H1 (cell line): ENCODE measurements at regions not wholly inside any gene's neighbourhood (a gene's known extent, or its start where the extent isn't known, plus 50 kb on each side); places are given as distances from the start of the nearest gene placed in this dataset.
A peak's percentile ranks its signal among the peaks of the same experiment; 100 is the strongest.

Source experiments
- CTCF ChIA-PET: fragments of 300-600 bp; sonication (Branson Sonifier 250); formaldehyde crosslinking; loops from one replicate; lab custom pipeline; 2021; ENCODE audit not compliant: partially characterized antibody; lab: Charles Lee
- POLR2A ChIA-PET: fragments of 300-600 bp; sonication (Branson Sonifier 250); formaldehyde crosslinking; loops from one replicate; lab custom pipeline; 2021; ENCODE audit warnings: inconsistent platforms; ENCODE audit not compliant: partially characterized antibody; lab: Charles Lee
- DNase-seq, 2 experiments: peaks; one replicate each; pipeline versions ENCODE4 v3.0.0 to v3.0.0-alpha.2; 2010 to 2022; ENCODE audit warnings: low spot score in 2 of 2, low read depth in 1 of 2, mixed read lengths in 1 of 2
- FAIRE-seq: peaks from 2 replicates; lab custom pipeline; 2011; peaks lifted over from hg19 to GRCh38; lab: Jason Lieb, UNC
- H2AFZ ChIP-seq: 2 replicates; pipeline ENCODE4 v1.8.1; 2012; ENCODE audit warnings: low read length, inconsistent platforms
- H2AK5ac ChIP-seq: 2 replicates; pipeline ENCODE4 v1.6.1; 2013; ENCODE audit warnings: low read depth, low read length
- H2BK120ac ChIP-seq: replicated peaks from 2 replicates; pipeline ENCODE3; 2013; ENCODE audit warnings: low read depth, low read length, inconsistent platforms
- H2BK12ac ChIP-seq: 2 replicates; pipeline ENCODE4 v1.6.1; 2013; ENCODE audit warnings: low read depth, low read length
- H2BK15ac ChIP-seq: 2 replicates; pipeline ENCODE4 v1.6.1; 2013; ENCODE audit warnings: low read length
- H2BK20ac ChIP-seq: 2 replicates; pipeline ENCODE4 v1.6.1; 2013; ENCODE audit warnings: low read length
- H2BK5ac ChIP-seq: 2 replicates; pipeline ENCODE4 v1.6.1; 2013; ENCODE audit warnings: low read depth, low read length
- H3K14ac ChIP-seq: 2 replicates; pipeline ENCODE4 v1.6.1; 2013; ENCODE audit warnings: inconsistent platforms; ENCODE audit not compliant: insufficient read length
- H3K18ac ChIP-seq: 2 replicates; pipeline ENCODE4 v1.6.1; 2013; ENCODE audit warnings: low read length; ENCODE audit errors: extremely low read depth
- H3K23ac ChIP-seq: 2 replicates; pipeline ENCODE4 v1.6.1; 2013; ENCODE audit warnings: inconsistent platforms; ENCODE audit not compliant: insufficient read length
- H3K23me2 ChIP-seq: 2 replicates; pipeline ENCODE4 v1.6.1; 2013; ENCODE audit warnings: low read depth, low read length
- H3K27ac ChIP-seq: 2 replicates; pipeline ENCODE4 v1.6.1; 2011; ENCODE audit warnings: low read depth, low read length, inconsistent platforms
- H3K27me3 ChIP-seq, 4 experiments: replicated peaks in 1 of 4; 1 replicate in 1 of 4; 2 replicates in 3 of 4; pipeline versions ENCODE4 v1.6.1 to v1.8.1; 2011 to 2013; ENCODE audit warnings: low read length in 3 of 4, mild to moderate bottlenecking in 3 of 4, inconsistent platforms in 2 of 4, mixed read lengths in 2 of 4, moderate library complexity in 1 of 4; ENCODE audit not compliant: control insufficient read depth in 3 of 4, insufficient read depth in 3 of 4; ENCODE audit errors: extremely low read depth in 1 of 4
- H3K36me3 ChIP-seq, 4 experiments: 2 replicates each; pipeline versions ENCODE4 v1.6.1 to v1.8.1; 2011 to 2013; ENCODE audit warnings: mild to moderate bottlenecking in 4 of 4, low read length in 3 of 4, moderate library complexity in 2 of 4, control low read depth in 1 of 4, inconsistent platforms in 1 of 4; ENCODE audit not compliant: insufficient read depth in 4 of 4, control insufficient read depth in 2 of 4
- H3K4ac ChIP-seq: replicated peaks from 2 replicates; pipeline ENCODE3; 2013; ENCODE audit warnings: low read length, low read depth, mixed read lengths, inconsistent platforms; ENCODE audit not compliant: insufficient read length
- H3K4me1 ChIP-seq, 4 experiments: replicated peaks in 1 of 4; 1 replicate in 1 of 4; 2 replicates in 3 of 4; pipeline versions ENCODE4 v1.6.1 to v1.8.1; 2011 to 2013; ENCODE audit warnings: low read length in 3 of 4, inconsistent platforms in 2 of 4, mixed read lengths in 1 of 4; ENCODE audit not compliant: insufficient read depth in 4 of 4, control insufficient read depth in 3 of 4
- H3K4me2 ChIP-seq, 2 experiments: 2 replicates each; pipeline versions ENCODE4 v1.6.1 to v1.8.1; 2011 to 2013; ENCODE audit warnings: low read depth in 2 of 2, low read length in 2 of 2, control low read depth in 1 of 2, inconsistent platforms in 1 of 2, mild to moderate bottlenecking in 1 of 2; ENCODE audit not compliant: insufficient read depth in 1 of 2
- H3K4me3 ChIP-seq, 4 experiments: fragments of 200-600, 300-600 bp in 1 of 4; sonication (generic), shearing (Covaris generic), sonication (Bioruptor Twin) in 1 of 4; 2 replicates each; pipeline versions ENCODE4 v1.5.1 to v1.8.1; 2011 to 2016; ENCODE audit warnings: low read length in 4 of 4, low read depth in 3 of 4, control low read depth in 2 of 4, inconsistent platforms in 2 of 4, mild to moderate bottlenecking in 2 of 4, mixed read lengths in 1 of 4, moderate library complexity in 1 of 4; ENCODE audit not compliant: insufficient read depth in 2 of 4; ENCODE audit errors: extremely low read depth in 1 of 4
- H3K56ac ChIP-seq: replicated peaks from 2 replicates; pipeline ENCODE3; 2013; ENCODE audit warnings: low read depth, mild to moderate bottlenecking, mixed read lengths, low read length, inconsistent platforms; ENCODE audit not compliant: insufficient read length
- H3K79me1 ChIP-seq: 2 replicates; pipeline ENCODE4 v1.6.1; 2013; ENCODE audit warnings: low read depth, low read length, control low read depth
- H3K79me2 ChIP-seq, 2 experiments: 2 replicates each; pipeline versions ENCODE4 v1.6.1 to v1.8.1; 2012 to 2013; ENCODE audit warnings: low read length in 2 of 2, mild to moderate bottlenecking in 2 of 2, inconsistent platforms in 1 of 2; ENCODE audit not compliant: insufficient read depth in 2 of 2, control insufficient read depth in 1 of 2
- H3K9ac ChIP-seq, 4 experiments: replicated peaks in 1 of 4; 1 replicate in 1 of 4; 2 replicates in 3 of 4; pipeline versions ENCODE4 v1.6.1 to v1.8.1; 2011 to 2013; ENCODE audit warnings: low read depth in 3 of 4, low read length in 3 of 4, control low read depth in 2 of 4, mild to moderate bottlenecking in 2 of 4, moderate library complexity in 2 of 4, inconsistent platforms in 1 of 4; ENCODE audit errors: extremely low read depth in 1 of 4
- H3K9me3 ChIP-seq, 2 experiments: 2 replicates each; pipeline versions ENCODE4 v1.6.1 to v1.8.1; 2012 to 2013; ENCODE audit warnings: mild to moderate bottlenecking in 2 of 2, moderate library complexity in 2 of 2, control low read depth in 1 of 2, inconsistent platforms in 1 of 2, low read depth in 1 of 2, low read length in 1 of 2, mixed read lengths in 1 of 2; ENCODE audit not compliant: insufficient read depth in 2 of 2
- H4K20me1 ChIP-seq, 2 experiments: replicated peaks in 1 of 2; 2 replicates each; pipeline versions ENCODE3 to v1.8.1; 2011 to 2013; ENCODE audit warnings: inconsistent platforms in 2 of 2, low read length in 2 of 2, mild to moderate bottlenecking in 1 of 2; ENCODE audit not compliant: insufficient read depth in 2 of 2, control insufficient read depth in 1 of 2
- H4K5ac ChIP-seq: 2 replicates; pipeline ENCODE4 v1.6.1; 2013; ENCODE audit warnings: low read length, low read depth, mixed read lengths, inconsistent platforms; ENCODE audit not compliant: insufficient read length
- H4K8ac ChIP-seq: 2 replicates; pipeline ENCODE4 v1.8.0; 2013; ENCODE audit warnings: mild to moderate bottlenecking, moderate library complexity, low read length, inconsistent platforms; ENCODE audit not compliant: insufficient read depth; ENCODE audit errors: extremely low read depth
- H4K91ac ChIP-seq: replicated peaks from 2 replicates; pipeline ENCODE3; 2013; ENCODE audit warnings: low read length, mixed read lengths, inconsistent platforms; ENCODE audit not compliant: insufficient read length
- BCL11A ChIP-seq, 2 experiments: IDR thresholded peaks; one replicate each; pipeline ENCODE4 v1.6.1; 2011; ENCODE audit warnings: low read depth in 2 of 2, low read length in 2 of 2, mild to moderate bottlenecking in 2 of 2
- EP300 ChIP-seq, 2 experiments: IDR thresholded peaks; 1 replicate in 1 of 2; 2 replicates in 1 of 2; pipeline ENCODE4 v1.6.1; 2011 to 2012; ENCODE audit warnings: low read depth in 2 of 2, low read length in 2 of 2, mild to moderate bottlenecking in 2 of 2, borderline replicate concordance in 1 of 2, inconsistent platforms in 1 of 2, moderate library complexity in 1 of 2
- NANOG ChIP-seq: IDR thresholded peaks from 2 replicates; pipeline ENCODE4 v1.6.1; 2011; ENCODE audit warnings: low read length, low read depth, mild to moderate bottlenecking, inconsistent platforms; ENCODE audit not compliant: insufficient read depth, poor library complexity, severe bottlenecking
- RXRA ChIP-seq: IDR thresholded peaks from 2 replicates; pipeline ENCODE4 v1.6.1; 2011; ENCODE audit warnings: low read depth, mild to moderate bottlenecking, low read length, moderate library complexity; ENCODE audit not compliant: insufficient read depth
- WGBS, 2 experiments: shearing (Covaris generic) in 1 of 2; methylation state at CpG; one replicate each; pipeline versions ENCODE4 v1.1.6 to v1.1.7; 2013 to 2015; ENCODE audit warnings: low lambda C conversion rate in 2 of 2, mixed read lengths in 2 of 2, inconsistent platforms in 1 of 2, low coverage in 1 of 2, missing lambda C conversion rate in 1 of 2; ENCODE audit not compliant: insufficient replicate concordance in 2 of 2, insufficient coverage in 1 of 2, insufficient read length in 1 of 2; ENCODE audit errors: extremely low coverage in 1 of 2, missing lambda C conversion rate in 1 of 2; 5-methylcytosine and 5-hydroxymethylcytosine counted together

DNA sequence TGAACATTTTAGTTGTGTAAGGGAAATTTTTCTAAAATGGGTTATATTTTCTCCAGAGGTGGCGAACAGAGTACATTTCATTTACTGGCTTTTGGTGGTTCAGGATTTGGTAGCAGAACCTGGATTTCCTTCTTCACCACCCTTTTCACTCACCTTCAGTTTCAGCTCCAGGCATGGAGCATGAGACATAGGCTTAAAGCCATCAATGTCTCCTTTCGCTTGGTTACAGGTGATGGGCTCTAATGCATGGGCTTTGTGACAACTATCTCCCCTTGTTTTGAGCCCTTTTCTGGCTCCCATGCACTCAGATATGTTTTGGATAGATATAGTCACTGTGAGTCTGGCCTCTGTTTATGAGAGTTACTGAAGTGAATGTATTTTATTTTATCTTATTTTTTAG is 96.6 kb upstream of the ANKRD28 start:
- Histone ChIP-seq H3K79me2 (no peaks in the 10 kb centered on the region), H4K5ac (no peak overlapping the region), H3K36me3 (no peaks in the 10 kb centered on the region), H4K8ac (no peak overlapping the region), H2BK120ac (no peak overlapping the region), H3K23ac (no peak overlapping the region), H2AK5ac (no peak overlapping the region), H3K27ac (no peak overlapping the region), H2BK20ac (no peak overlapping the region), H2BK5ac (no peak overlapping the region), H3K4me3 (no peak overlapping the region), H4K91ac (no peak overlapping the region), H3K56ac (no peak overlapping the region), H2BK15ac (no peak overlapping the region), H2AFZ (no peak overlapping the region), H3K4ac (no peak overlapping the region), H2BK12ac (no peak overlapping the region), H3K4me1 (peaks cover 0 to 9% (median 4%) of the 10 kb centered on the region in 4 experiments; a peak in 3 of 7 replicates), H3K18ac (no peak overlapping the region), H3K9ac (no peak overlapping the region), H3K4me2 (0 out of 4 replicates have a peak overlapping the region, but pooled peaks of 1 of the 2 experiments have one; percentile 31), H3K14ac (no peak overlapping the region), H3K9me3 (no peaks in the 10 kb centered on the region), H3K27me3 (no peaks in the 10 kb centered on the region), H4K20me1 (no peaks in the 10 kb centered on the region), H3K23me2 (no peaks in the 10 kb centered on the region), H3K79me1 (no peaks in the 10 kb centered on the region)
- ChIA-PET POLR2A (no interaction called here), CTCF (no interaction called here)
- DNase-seq (no peak), FAIRE-seq (no peak)
- WGBS, 2 experiments = 92% methylated on average over 2 of the region's 2 CpGs; no CpG with 5 or more reads in 1 of the 2 experiments
- TF ChIP-seq BCL11A (IDR thresholded peaks at IDR 0.05; ENCODE audit: low read depth in 2 of 2, low read length in 2 of 2) (no peak), RXRA (no peak), NANOG (no peak), EP300 (IDR thresholded peaks at IDR 0.05; ENCODE audit: borderline replicate concordance in 1 of 2, low read depth in 2 of 2, low read length in 2 of 2) (no peak)
